Gastroesophageal sphincter (tissue), 4 donors: ENCODE measurements at regions not wholly inside any gene's neighbourhood (a gene's known extent, or its start where the extent isn't known, plus 50 kb on each side); places are given as distances from the start of the nearest gene placed in this dataset.

Experiments
- ATAC-seq: fragments of 150-250 bp; one replicate; pipeline ENCODE4 v1.9.1; 2016; ENCODE audit warnings: mild to moderate bottlenecking, moderate library complexity
- H3K27ac ChIP-seq, 4 donors: fragments of 200-600 bp; sonication (generic) in 3 of 4; 1 replicate in 3 of 4; 2 replicates in 1 of 4; pipeline ENCODE4 v1.5.1; 2016 to 2019
- H3K27me3 ChIP-seq: fragments of 200-600 bp; sonication (generic); one replicate; pipeline ENCODE4 v1.5.1; 2019
- H3K36me3 ChIP-seq, 2 donors: fragments of 200-600 bp; sonication (generic); one replicate each; pipeline ENCODE4 v1.5.1; 2019; ENCODE audit warnings: control low read depth in 1 of 2
- H3K4me1 ChIP-seq, 3 donors: fragments of 200-600 bp; sonication (generic); 1 replicate in 2 of 3; 2 replicates in 1 of 3; pipeline ENCODE4 v1.5.1; 2016 to 2019; ENCODE audit warnings: control low read depth in 2 of 3
- H3K4me3 ChIP-seq, 2 donors: fragments of 200-600 bp; sonication (generic); one replicate each; pipeline ENCODE4 v1.5.1; 2019; ENCODE audit warnings: mild to moderate bottlenecking in 1 of 2, moderate library complexity in 1 of 2
- H3K9me3 ChIP-seq, 3 donors: fragments of 200-600 bp; sonication (generic); one replicate each; pipeline ENCODE4 v1.5.1; 2017 to 2019; ENCODE audit warnings: control low read depth in 2 of 3
- EP300 ChIP-seq: sonication (generic); formaldehyde crosslinking; IDR thresholded peaks from one replicate; pipeline ENCODE4 v1.6.1; 2017; ENCODE audit warnings: antibody characterized with exemption, mild to moderate bottlenecking
- POLR2A ChIP-seq, 2 donors: fragments of 450-650 bp; IDR thresholded peaks; one replicate each; pipeline ENCODE4 v1.6.1; 2017; ENCODE audit warnings: antibody characterized with exemption in 2 of 2, mild to moderate bottlenecking in 2 of 2, moderate library complexity in 1 of 2
- POLR2AphosphoS5 ChIP-seq: sonication (generic); formaldehyde crosslinking; IDR thresholded peaks from one replicate; pipeline ENCODE4 v1.6.1; 2017; ENCODE audit warnings: antibody characterized with exemption
- WGBS, 2 donors: methylation state at CpG; one replicate each; pipeline ENCODE4 v1.1.5; 2018; ENCODE audit warnings: low coverage in 1 of 2; 5-methylcytosine and 5-hydroxymethylcytosine counted together
- TF ChIP-seq, protein P1 (sequence below), 4 experiments: fragments of 200-600 bp in 2 of 4; fragments of 450-650 bp in 2 of 4; sonication (generic) in 1 of 4; IDR thresholded peaks; one replicate each; pipeline ENCODE4 v1.5.1; 2017 to 2019; ENCODE audit warnings: antibody characterized with exemption in 4 of 4, mild to moderate bottlenecking in 2 of 4, moderate library complexity in 2 of 4

DNA sequence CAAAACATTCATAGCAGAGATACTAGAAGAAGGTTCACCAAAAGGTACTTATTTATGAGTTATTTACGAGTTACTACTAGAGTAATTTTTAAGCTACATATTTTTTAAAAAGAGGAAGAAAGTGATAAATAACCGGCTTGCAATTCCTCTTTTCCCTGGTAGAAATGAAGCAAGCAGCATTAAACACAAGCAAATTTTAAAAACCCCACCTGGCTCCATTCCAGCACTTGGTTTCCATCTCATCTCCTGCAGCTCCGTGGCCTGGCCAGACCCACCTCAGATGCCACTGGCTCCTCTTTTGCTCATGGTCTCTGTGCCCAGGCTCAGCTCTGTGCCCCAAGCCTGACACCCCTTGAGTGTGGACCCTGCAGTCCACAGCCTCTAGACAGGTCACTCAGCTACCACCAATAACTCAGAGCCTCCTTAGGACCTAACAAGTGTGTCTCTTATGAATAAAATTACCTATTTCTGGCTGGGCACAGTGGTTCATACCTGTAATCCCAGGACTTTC is 479.5 kb downstream of the TNS3 start:
- no peak for ATAC-seq
- TF ChIP-seq EP300 = no peak
- TF ChIP-seq POLR2AphosphoS5 = no peak
- no peak for TF ChIP-seq POLR2A (IDR thresholded peaks at IDR 0.05)
- TF ChIP-seq, protein P1, sequence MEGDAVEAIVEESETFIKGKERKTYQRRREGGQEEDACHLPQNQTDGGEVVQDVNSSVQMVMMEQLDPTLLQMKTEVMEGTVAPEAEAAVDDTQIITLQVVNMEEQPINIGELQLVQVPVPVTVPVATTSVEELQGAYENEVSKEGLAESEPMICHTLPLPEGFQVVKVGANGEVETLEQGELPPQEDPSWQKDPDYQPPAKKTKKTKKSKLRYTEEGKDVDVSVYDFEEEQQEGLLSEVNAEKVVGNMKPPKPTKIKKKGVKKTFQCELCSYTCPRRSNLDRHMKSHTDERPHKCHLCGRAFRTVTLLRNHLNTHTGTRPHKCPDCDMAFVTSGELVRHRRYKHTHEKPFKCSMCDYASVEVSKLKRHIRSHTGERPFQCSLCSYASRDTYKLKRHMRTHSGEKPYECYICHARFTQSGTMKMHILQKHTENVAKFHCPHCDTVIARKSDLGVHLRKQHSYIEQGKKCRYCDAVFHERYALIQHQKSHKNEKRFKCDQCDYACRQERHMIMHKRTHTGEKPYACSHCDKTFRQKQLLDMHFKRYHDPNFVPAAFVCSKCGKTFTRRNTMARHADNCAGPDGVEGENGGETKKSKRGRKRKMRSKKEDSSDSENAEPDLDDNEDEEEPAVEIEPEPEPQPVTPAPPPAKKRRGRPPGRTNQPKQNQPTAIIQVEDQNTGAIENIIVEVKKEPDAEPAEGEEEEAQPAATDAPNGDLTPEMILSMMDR (IDR thresholded peaks at IDR 0.05) = no peak
- 68 to 86% methylated on average over 3 of the region's 3 CpGs for WGBS, 2 donors

DNA sequence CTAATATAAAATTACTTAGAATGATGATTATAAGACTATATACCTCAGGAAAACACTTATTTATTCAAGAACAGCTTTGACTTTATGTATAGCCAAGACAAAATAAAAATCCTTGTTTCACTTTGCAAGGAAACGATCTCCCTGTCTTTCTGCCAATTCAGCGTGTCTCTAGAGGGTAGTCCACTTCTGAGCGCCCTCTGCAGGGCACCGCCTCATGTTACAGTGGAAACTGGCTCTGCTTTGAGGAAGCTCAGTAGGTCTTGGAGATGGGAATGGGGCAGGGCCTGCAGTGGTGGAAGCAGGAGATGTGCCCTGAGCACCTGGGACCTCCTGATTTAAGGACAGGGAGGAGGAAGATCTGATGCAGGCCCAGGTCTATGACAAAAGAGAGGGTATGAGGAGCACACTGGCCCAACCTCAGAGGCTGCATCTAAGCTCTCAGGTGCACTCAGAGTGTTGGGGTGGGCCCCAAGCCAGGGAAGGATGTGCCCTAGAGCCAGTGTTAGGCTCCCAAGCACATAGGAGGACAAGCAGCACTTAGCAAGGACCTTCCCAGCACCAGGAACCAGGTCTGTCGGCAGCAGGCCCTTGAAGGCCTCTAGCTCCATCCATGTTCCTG is 481.0 kb downstream of the TNS3 start:
- no peaks in the 10 kb centered on the region for H3K36me3 ChIP-seq
- TF ChIP-seq EP300 (no peak), POLR2A (IDR thresholded peaks at IDR 0.05) (no peak), POLR2AphosphoS5 (no peak)
- TF ChIP-seq, protein P1 (IDR thresholded peaks at IDR 0.05) = peak in 1 of 4 experiments; percentile 25
- H3K9me3 ChIP-seq = no peaks in the 10 kb centered on the region
- no peaks in the 10 kb centered on the region for H3K4me1 ChIP-seq
- H3K27ac ChIP-seq = no peak overlapping the region
- no peak overlapping the region for H3K4me3 ChIP-seq
- no peaks in the 10 kb centered on the region for H3K27me3 ChIP-seq
- ATAC-seq = no peak
- 52 to 73% methylated on average over 3 to 4 of the region's 5 CpGs for WGBS, 2 donors

More for the DNA sequence above, 479.5 kb downstream of the TNS3 start:
- Histone ChIP-seq H3K9me3 (no peaks in the 10 kb centered on the region), H3K4me3 (no peak overlapping the region), H3K27me3 (no peaks in the 10 kb centered on the region), H3K36me3 (no peaks in the 10 kb centered on the region), H3K4me1 (no peaks in the 10 kb centered on the region), H3K27ac (no peak overlapping the region)

DNA sequence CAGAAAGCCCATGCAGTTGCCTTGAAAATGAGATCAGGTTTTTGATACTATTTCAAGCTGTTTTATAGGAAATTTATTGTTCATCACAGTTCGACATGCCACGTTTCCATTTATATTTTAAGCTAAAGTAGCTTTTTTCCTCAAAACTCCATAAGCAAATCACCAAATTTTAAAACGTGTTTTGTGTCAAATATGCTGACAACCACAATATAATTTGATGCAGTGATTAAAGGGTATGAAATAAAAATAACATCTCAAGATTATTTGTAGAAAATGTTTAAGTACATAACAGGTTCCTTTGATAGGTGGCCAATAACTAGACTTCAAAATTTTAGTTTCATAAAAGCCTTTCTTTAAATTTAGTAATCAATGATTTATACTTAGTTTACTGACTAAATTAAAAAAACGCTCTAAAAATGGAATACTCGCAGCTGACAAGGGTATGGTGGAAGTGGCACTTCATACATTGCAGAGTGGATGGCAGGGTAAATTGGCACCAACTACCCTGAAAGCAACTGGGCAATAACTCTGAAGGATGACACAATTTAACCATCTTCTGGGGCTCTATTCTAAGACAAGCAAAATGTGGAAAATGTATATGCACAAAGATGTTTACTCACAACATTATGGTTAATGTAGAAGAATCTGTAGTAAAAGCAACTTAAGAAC is 481.6 kb downstream of the TNS3 start:
- TF ChIP-seq POLR2AphosphoS5 = no peak
- TF ChIP-seq, protein P1 (IDR thresholded peaks at IDR 0.05) = no peak
- no peak for TF ChIP-seq POLR2A (IDR thresholded peaks at IDR 0.05)
- no peak for TF ChIP-seq EP300
- Histone ChIP-seq H3K9me3 (no peaks in the 10 kb centered on the region), H3K27ac (no peak overlapping the region), H3K27me3 (no peaks in the 10 kb centered on the region), H3K36me3 (no peaks in the 10 kb centered on the region), H3K4me1 (no peaks in the 10 kb centered on the region), H3K4me3 (no peak overlapping the region)
- 72 to 91% methylated on average over 5 of the region's 5 CpGs for WGBS, 2 donors
- no peak for ATAC-seq

DNA sequence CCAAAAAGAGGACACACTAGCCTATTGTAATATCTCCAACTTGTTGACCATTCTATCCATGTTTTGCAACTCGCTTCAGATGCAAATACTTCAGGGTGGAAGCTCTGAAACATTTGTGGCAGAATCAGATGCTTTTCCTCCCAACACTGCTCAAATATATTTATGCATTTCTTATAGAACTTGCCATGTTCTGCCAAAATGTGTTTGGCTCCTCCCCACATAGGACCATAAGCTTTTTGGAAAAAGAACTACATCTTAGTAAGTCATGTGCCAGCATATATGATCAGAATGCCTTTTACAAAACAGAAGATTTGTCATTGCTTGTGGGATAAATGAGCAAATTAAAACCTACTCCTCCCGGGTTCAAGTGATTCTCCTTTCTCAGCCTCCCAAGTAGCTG is 484.5 kb downstream of the TNS3 start:
- no peak for TF ChIP-seq EP300
- TF ChIP-seq POLR2A (IDR thresholded peaks at IDR 0.05) = no peak
- WGBS, 2 donors = 87 to 100% methylated on average over 1 to 2 of the region's 2 CpGs

DNA sequence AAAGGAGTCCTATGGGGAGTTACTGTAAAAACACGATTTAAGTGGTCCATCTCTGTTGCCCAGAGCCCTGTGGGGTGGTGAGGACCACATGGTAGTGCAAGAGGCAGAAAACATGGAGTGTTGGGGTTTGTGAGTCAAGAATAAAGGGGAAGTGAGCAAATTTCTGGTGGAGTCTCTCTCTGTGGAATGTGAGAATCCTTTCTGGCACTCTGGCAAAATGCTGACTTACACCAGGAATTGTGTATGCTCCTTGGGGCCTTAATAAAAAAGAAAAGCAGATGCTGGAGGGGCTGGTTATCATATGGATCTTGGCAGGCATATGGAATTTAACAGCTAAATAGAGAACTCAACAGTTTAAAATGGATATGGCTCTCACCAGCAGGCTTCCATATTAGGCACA is 486.0 kb downstream of the TNS3 start:
- Histone ChIP-seq H3K27ac (no peak overlapping the region), H3K36me3 (no peaks in the 10 kb centered on the region), H3K4me1 (no peaks in the 10 kb centered on the region), H3K4me3 (no peak overlapping the region), H3K27me3 (no peaks in the 10 kb centered on the region), H3K9me3 (no peaks in the 10 kb centered on the region)
- TF ChIP-seq POLR2A (IDR thresholded peaks at IDR 0.05) = no peak
- no peak for TF ChIP-seq POLR2AphosphoS5
- WGBS, 2 donors = 73 to 100% methylated on average over 1 of the region's 1 CpG
- ATAC-seq = no peak

More for the DNA sequence above, 484.5 kb downstream of the TNS3 start:
- no peaks in the 10 kb centered on the region for H3K4me1 ChIP-seq
- H3K36me3 ChIP-seq = no peaks in the 10 kb centered on the region
- no peak overlapping the region for H3K27ac ChIP-seq
- no peaks in the 10 kb centered on the region for H3K9me3 ChIP-seq
- no peak overlapping the region for H3K4me3 ChIP-seq
- H3K27me3 ChIP-seq = no peaks in the 10 kb centered on the region
- ATAC-seq = no peak

DNA sequence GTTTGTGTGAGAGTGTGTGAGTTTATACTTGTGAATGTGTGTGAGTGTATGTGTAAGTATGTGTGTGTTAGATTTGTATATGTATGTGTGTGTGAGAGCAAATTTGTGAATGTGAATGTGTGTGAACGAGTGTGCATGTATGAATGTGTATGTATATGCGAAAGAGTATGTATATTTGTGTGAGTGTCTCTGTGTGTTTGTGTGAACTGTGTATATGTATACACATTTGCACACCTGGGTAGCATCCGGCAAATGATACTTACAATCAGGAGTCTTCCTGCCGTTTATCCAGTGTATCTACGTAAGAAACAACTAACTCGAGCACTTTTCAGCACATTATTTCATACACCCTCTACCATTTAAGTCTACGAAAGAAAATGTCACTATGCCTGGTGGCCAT is 487.4 kb downstream of the TNS3 start:
- H3K36me3 ChIP-seq = no peaks in the 10 kb centered on the region
- no peak for TF ChIP-seq POLR2A (IDR thresholded peaks at IDR 0.05)
- no peak for TF ChIP-seq POLR2AphosphoS5
- TF ChIP-seq, protein P1 (IDR thresholded peaks at IDR 0.05) = no peak
- TF ChIP-seq EP300 = no peak
- no peak overlapping the region for H3K27ac ChIP-seq
- WGBS, 2 donors = 90 to 96% methylated on average over 4 to 7 of the region's 7 CpGs
- H3K27me3 ChIP-seq = no peaks in the 10 kb centered on the region
- no peaks in the 10 kb centered on the region for H3K4me1 ChIP-seq
- no peak overlapping the region for H3K4me3 ChIP-seq
- H3K9me3 ChIP-seq = no peaks in the 10 kb centered on the region
- no peak for ATAC-seq
